Mammary epithelial cell (primary cell): ENCODE measurements at regions not wholly inside any gene's neighbourhood (a gene's known extent, or its start where the extent isn't known, plus 50 kb on each side); places are given as distances from the start of the nearest gene placed in this dataset.

Experiments used
- EZH2 ChIP-seq: IDR thresholded peaks from 2 replicates; pipeline ENCODE4 v1.6.1; 2012; ENCODE audit warnings: low read length, inconsistent platforms, borderline replicate concordance
- TF ChIP-seq, protein P1 (sequence below), 2 donors: IDR thresholded peaks in 1 of 2; conservative IDR thresholded peaks in 1 of 2; 2 replicates each; pipeline ENCODE4 v1.5.1; 2011 to 2012; ENCODE audit warnings: inconsistent platforms in 2 of 2, low read length in 2 of 2, mild to moderate bottlenecking in 2 of 2, control low read depth in 1 of 2, low read depth in 1 of 2; ENCODE audit not compliant: insufficient read depth in 1 of 2; ENCODE audit errors: extremely low read depth in 1 of 2

DNA sequence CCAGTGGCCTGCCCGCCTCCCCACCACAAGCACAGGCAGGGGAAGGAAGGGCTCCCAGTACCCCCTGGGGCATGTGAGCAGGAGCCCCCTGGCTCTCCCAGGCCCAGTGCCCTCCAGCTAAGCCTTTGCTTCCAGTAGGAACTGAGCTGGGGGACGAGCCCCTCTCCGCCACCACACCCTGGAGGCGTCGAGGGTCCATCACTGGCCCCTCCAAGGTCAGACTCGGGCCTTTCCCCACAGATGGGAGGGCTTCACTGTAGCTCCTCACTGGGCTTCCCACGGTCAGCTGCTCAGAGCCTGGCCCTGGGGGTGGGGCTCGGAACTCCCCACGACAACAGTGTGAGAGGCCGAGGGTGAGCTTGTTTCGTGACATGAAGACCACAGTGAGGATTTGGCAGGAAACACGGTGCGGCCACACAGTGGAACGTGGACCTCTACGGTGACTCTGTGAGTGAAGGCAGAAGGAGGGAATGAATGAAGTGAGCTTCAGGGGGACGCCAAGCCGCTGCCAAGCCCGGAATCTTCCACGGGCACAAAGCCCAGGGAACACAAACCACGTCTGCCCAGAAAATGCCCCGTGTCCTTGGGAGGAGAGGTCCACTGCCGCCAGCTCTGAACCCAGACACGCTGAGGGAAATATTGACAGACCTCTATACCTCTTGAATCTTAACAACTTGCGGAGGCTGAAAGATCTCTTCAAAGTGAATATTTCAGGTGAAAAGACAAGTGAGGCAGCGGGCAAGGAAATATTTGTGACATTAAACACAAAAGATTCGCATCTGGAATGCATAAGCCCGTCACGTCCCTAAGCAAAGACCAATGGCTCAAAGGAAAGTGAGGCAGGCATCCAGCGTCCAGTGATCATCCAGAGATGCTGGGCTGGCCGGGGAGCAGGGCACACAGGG, 144.8 kb upstream of the GPC1 start:
- TF ChIP-seq, protein P1, sequence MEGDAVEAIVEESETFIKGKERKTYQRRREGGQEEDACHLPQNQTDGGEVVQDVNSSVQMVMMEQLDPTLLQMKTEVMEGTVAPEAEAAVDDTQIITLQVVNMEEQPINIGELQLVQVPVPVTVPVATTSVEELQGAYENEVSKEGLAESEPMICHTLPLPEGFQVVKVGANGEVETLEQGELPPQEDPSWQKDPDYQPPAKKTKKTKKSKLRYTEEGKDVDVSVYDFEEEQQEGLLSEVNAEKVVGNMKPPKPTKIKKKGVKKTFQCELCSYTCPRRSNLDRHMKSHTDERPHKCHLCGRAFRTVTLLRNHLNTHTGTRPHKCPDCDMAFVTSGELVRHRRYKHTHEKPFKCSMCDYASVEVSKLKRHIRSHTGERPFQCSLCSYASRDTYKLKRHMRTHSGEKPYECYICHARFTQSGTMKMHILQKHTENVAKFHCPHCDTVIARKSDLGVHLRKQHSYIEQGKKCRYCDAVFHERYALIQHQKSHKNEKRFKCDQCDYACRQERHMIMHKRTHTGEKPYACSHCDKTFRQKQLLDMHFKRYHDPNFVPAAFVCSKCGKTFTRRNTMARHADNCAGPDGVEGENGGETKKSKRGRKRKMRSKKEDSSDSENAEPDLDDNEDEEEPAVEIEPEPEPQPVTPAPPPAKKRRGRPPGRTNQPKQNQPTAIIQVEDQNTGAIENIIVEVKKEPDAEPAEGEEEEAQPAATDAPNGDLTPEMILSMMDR (conservative IDR thresholded peaks at IDR 0.05 in 1 of 2, IDR thresholded peaks at IDR 0.05 in 1 of 2; ENCODE audit: extremely low read depth in 1 of 2, insufficient read depth in 1 of 2, low read depth in 1 of 2, low read length in 2 of 2): no peak
- no peak for TF ChIP-seq EZH2
